PC-3 (cell line): ENCODE measurements at regions not wholly inside any gene's neighbourhood (a gene's known extent, or its start where the extent isn't known, plus 50 kb on each side); places are given as distances from the start of the nearest gene placed in this dataset.
"Not testable (repeated sequence)": the region's sequence is repeated elsewhere in the genome, so short reads cannot be mapped to it uniquely, and the experiment has no call there.

Source experiments
- EZH2 ChIP-seq: fragments of 300-600 bp; sonication (generic); IDR thresholded peaks from one replicate; pipeline ENCODE4 v1.6.1; 2017; ENCODE audit warnings: antibody characterized with exemption, mild to moderate bottlenecking, low read length; ENCODE audit not compliant: unreplicated experiment
- TF ChIP-seq, protein P1 (sequence below): fragments of 300-600 bp; sonication (generic); conservative IDR thresholded peaks from 2 replicates; pipeline ENCODE4 v1.5.1; 2017; ENCODE audit warnings: antibody characterized with exemption, low read depth, mild to moderate bottlenecking, low read length

- TF ChIP-seq, protein P1, sequence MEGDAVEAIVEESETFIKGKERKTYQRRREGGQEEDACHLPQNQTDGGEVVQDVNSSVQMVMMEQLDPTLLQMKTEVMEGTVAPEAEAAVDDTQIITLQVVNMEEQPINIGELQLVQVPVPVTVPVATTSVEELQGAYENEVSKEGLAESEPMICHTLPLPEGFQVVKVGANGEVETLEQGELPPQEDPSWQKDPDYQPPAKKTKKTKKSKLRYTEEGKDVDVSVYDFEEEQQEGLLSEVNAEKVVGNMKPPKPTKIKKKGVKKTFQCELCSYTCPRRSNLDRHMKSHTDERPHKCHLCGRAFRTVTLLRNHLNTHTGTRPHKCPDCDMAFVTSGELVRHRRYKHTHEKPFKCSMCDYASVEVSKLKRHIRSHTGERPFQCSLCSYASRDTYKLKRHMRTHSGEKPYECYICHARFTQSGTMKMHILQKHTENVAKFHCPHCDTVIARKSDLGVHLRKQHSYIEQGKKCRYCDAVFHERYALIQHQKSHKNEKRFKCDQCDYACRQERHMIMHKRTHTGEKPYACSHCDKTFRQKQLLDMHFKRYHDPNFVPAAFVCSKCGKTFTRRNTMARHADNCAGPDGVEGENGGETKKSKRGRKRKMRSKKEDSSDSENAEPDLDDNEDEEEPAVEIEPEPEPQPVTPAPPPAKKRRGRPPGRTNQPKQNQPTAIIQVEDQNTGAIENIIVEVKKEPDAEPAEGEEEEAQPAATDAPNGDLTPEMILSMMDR, result not testable (repeated sequence)
- TF ChIP-seq EZH2, result not testable (repeated sequence)
Observed at GRCh38 chr5:34160904-34161303, 117.9 kb upstream of the C1QTNF3 start.
